K562 (cell line): ENCODE measurements at regions not wholly inside any gene's neighbourhood (a gene's known extent, or its start where the extent isn't known, plus 50 kb on each side); places are given as distances from the start of the nearest gene placed in this dataset.
A peak's percentile ranks its signal among the peaks of the same experiment; 100 is the strongest.

ENCODE experiments used
- BRF2 ChIP-seq: IDR thresholded peaks from 3 replicates; pipeline ENCODE4 v1.6.1; 2011; ENCODE audit warnings: borderline replicate concordance, mild to moderate bottlenecking; ENCODE audit not compliant: insufficient read length, insufficient read depth
- CTCF ChIP-seq, 3 experiments: IDR thresholded peaks in 2 of 3; conservative IDR thresholded peaks in 1 of 3; 2 replicates each; pipeline ENCODE4 v1.5.1; 2011 to 2012; ENCODE audit warnings: low read length in 3 of 3, mild to moderate bottlenecking in 3 of 3, control low read depth in 2 of 3, improper control_type of control experiment in 1 of 3, inconsistent platforms in 1 of 3, low read depth in 1 of 3, mixed read lengths in 1 of 3, moderate library complexity in 1 of 3; ENCODE audit not compliant: insufficient read depth in 2 of 3
- IRF1 ChIP-seq: sonication (generic); formaldehyde crosslinking; IDR thresholded peaks from 2 replicates; pipeline ENCODE4 v1.8.0; 2022; ENCODE audit warnings: missing genetic modification reagents, mild to moderate bottlenecking, borderline replicate concordance
- NFE2 ChIP-seq: IDR thresholded peaks from 2 replicates; pipeline ENCODE4 v1.6.1; 2014; ENCODE audit warnings: antibody characterized with exemption, low read depth
- NR2C1 ChIP-seq, 2 experiments: fragments of 450-650 bp; IDR thresholded peaks; 2 replicates each; pipeline ENCODE4 v1.6.1; 2017; ENCODE audit warnings: mild to moderate bottlenecking in 2 of 2, antibody characterized with exemption in 1 of 2, inconsistent platforms in 1 of 2, missing compliant biosample characterization in 1 of 2, missing genetic modification characterization in 1 of 2
- PHF21A ChIP-seq: fragments of 450-650 bp; IDR thresholded peaks from 2 replicates; pipeline ENCODE4 v1.6.1; 2017; ENCODE audit warnings: low read depth, borderline replicate concordance
- SNRNP70 ChIP-seq: fragments of 200-400 bp; formaldehyde crosslinking; optimal IDR thresholded peaks from 2 replicates; pipeline ENCODE3; 2017; ENCODE audit warnings: low read depth, low read length
- THAP7 ChIP-seq: fragments of 250-450 bp; sonication (Bioruptor Pico); IDR thresholded peaks from 2 replicates; pipeline ENCODE4 v1.5.0; 2021
- USF2 ChIP-seq: sonication (generic); formaldehyde crosslinking; IDR thresholded peaks from 2 replicates; pipeline ENCODE4 v1.5.0; 2020; ENCODE audit warnings: missing genetic modification reagents
- ZC3H8 ChIP-seq: fragments of 450-650 bp; IDR thresholded peaks from 2 replicates; pipeline ENCODE4 v1.6.1; 2017
- TF ChIP-seq, protein P1 (sequence below): fragments of 450-650 bp; formaldehyde crosslinking; IDR thresholded peaks from 2 replicates; pipeline ENCODE4 v1.4.0; 2022; ENCODE audit warnings: missing genetic modification characterization

GRCh38 chr1:221182791-221183533 lies 303.7 kb downstream of the HLX start:
- TF ChIP-seq NFE2: peak; percentile 46; the same call in 1 of the 2 replicates
- no peak for TF ChIP-seq IRF1
- TF ChIP-seq PHF21A: no peak
- TF ChIP-seq ZC3H8: no peak
- TF ChIP-seq THAP7: no peak
- no peak for TF ChIP-seq CTCF (IDR thresholded peaks at IDR 0.05 in 2 of 3, conservative IDR thresholded peaks at IDR 0.05 in 1 of 3; ENCODE audit: insufficient read depth in 2 of 3, low read depth in 1 of 3, low read length in 3 of 3)
- no peak for TF ChIP-seq SNRNP70
- no peak for TF ChIP-seq BRF2
- no peak for TF ChIP-seq NR2C1 (IDR thresholded peaks at IDR 0.05)
- no peak for TF ChIP-seq NR2C1 (tag; IDR thresholded peaks at IDR 0.05)
- no peak for TF ChIP-seq USF2 (CRISPR knock-in tag)
- TF ChIP-seq, protein P1, sequence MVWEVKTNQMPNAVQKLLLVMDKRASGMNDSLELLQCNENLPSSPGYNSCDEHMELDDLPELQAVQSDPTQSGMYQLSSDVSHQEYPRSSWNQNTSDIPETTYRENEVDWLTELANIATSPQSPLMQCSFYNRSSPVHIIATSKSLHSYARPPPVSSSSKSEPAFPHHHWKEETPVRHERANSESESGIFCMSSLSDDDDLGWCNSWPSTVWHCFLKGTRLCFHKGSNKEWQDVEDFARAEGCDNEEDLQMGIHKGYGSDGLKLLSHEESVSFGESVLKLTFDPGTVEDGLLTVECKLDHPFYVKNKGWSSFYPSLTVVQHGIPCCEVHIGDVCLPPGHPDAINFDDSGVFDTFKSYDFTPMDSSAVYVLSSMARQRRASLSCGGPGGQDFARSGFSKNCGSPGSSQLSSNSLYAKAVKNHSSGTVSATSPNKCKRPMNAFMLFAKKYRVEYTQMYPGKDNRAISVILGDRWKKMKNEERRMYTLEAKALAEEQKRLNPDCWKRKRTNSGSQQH: no peak
